ENCODE measurements at regions not wholly inside any gene's neighbourhood (a gene's known extent, or its start where the extent isn't known, plus 50 kb on each side); places are given as distances from the start of the nearest gene placed in this dataset.

DNA sequence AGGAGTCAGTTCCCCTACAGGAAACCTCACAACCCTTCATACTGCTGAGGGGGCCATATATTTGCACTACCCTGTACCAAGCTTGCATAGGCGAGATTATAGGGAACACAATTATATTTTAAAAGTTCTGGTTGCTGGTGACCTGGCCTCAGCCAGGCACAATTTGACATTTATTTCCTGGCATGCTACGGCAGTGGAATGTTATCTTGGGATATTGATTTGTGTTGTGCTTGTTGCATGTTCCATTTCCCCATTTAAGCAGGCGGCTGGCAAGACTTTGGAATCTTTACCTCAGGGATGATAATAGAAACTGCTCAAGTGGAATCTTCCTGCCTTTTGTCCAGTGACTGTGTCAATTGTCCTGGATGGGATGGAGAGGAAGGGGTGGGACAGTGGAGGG lies 67.0 kb upstream of the RPS23 start:
- Mint-ChIP-seq H3K27ac (no peak overlapping the region), H3K36me3 (no peaks in the 10 kb centered on the region)

DNA sequence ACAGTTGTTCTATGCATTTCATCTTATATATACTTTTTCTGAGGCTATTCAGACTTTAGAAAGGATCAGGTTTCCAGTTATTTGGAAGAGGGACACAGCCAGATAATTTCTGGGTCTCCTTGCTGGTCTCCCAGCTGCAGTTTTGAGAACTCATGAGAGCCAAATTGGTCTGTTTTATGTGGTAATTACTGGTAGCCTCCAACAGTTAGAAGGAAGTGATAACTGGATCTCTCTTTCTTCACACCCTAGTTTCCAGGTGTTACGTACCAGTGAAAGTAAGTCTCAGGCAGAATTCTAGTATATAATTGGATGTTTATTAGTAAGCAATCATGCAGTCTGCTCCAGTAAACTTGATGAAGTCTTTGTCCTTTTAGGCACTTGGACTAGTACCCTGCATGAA lies 63.2 kb upstream of the RPS23 start:
- no peak overlapping the region for H3K4me3 Mint-ChIP-seq
- no peaks in the 10 kb centered on the region for H3K27me3 ChIP-seq (ENCODE audit: control insufficient read depth, insufficient read depth, low read length)
- H3K4me1 ChIP-seq (ENCODE audit: control insufficient read depth, insufficient read depth, low read length, poor library complexity, severe bottlenecking) = no peaks in the 10 kb centered on the region
- H3K9me3 Mint-ChIP-seq = peaks cover 0 to 1% (median 0%) of the 10 kb centered on the region in 7 donors
- no peaks in the 10 kb centered on the region for H3K9me3 ChIP-seq (ENCODE audit: control insufficient read depth in 2 of 2, low read length in 2 of 2)
- no peak overlapping the region for H3K27ac Mint-ChIP-seq
- DNase-seq (no peak), ATAC-seq (ENCODE audit: low read depth in 2 of 2) (no peak)
- H3K36me3 ChIP-seq (ENCODE audit: control insufficient read depth, insufficient read depth, low read length) = no peaks in the 10 kb centered on the region
- peaks cover 18% of the 10 kb centered on the region for H3K27me3 Mint-ChIP-seq
- H3K4me1 Mint-ChIP-seq = peaks cover 0 to 2% (median 0%) of the 10 kb centered on the region in 4 donors
- H3K4me3 ChIP-seq (ENCODE audit: low read depth, low read length) = no peak overlapping the region
- H3K27ac ChIP-seq (ENCODE audit: insufficient read depth, low read length, poor library complexity, severe bottlenecking) = no peak overlapping the region
- H3K36me3 Mint-ChIP-seq = no peaks in the 10 kb centered on the region

More for the DNA sequence above, 67.0 kb upstream of the RPS23 start:
- Histone ChIP-seq H3K9me3 (ENCODE audit: control insufficient read depth in 2 of 2, low read length in 2 of 2) (no peaks in the 10 kb centered on the region), H3K4me1 (ENCODE audit: control insufficient read depth, insufficient read depth, low read length, poor library complexity, severe bottlenecking) (no peaks in the 10 kb centered on the region), H3K27ac (ENCODE audit: insufficient read depth, low read length, poor library complexity, severe bottlenecking) (no peak overlapping the region), H3K27me3 (ENCODE audit: control insufficient read depth, insufficient read depth, low read length) (no peaks in the 10 kb centered on the region), H3K36me3 (ENCODE audit: control insufficient read depth, insufficient read depth, low read length) (no peaks in the 10 kb centered on the region), H3K4me3 (ENCODE audit: low read depth, low read length) (no peak overlapping the region)
- DNase-seq (no peak), ATAC-seq (ENCODE audit: low read depth in 2 of 2) (no peak)
- peaks cover 11% of the 10 kb centered on the region for H3K27me3 Mint-ChIP-seq
- H3K4me3 Mint-ChIP-seq = no peak overlapping the region
- peaks cover 0 to 2% (median 0%) of the 10 kb centered on the region in 4 donors for H3K4me1 Mint-ChIP-seq
- H3K9me3 Mint-ChIP-seq = peaks cover 0 to 1% (median 0%) of the 10 kb centered on the region in 7 donors

DNA sequence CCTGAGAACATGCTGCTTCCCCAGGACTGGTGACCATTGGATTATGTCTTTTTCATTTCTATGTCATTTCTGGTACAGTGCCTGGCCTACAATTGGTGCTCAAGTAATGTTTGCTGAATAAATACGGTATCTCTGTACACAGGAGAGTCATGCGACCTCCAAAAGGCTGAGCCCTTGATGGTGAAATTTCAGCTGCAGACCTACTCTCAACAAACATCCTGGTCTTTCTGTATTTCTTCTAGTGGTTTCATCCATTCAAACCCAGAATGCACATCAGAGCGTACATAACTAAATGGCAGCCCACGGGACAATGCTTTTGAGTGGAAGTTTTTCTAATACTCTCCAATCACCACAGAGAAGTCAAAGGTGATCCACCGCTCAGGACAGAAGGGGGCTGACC lies 62.6 kb upstream of the RPS23 start:
- Histone ChIP-seq H3K27ac (ENCODE audit: insufficient read depth, low read length, poor library complexity, severe bottlenecking) (no peak overlapping the region), H3K36me3 (ENCODE audit: control insufficient read depth, insufficient read depth, low read length) (no peaks in the 10 kb centered on the region), H3K9me3 (ENCODE audit: control insufficient read depth in 2 of 2, low read length in 2 of 2) (no peaks in the 10 kb centered on the region), H3K4me3 (ENCODE audit: low read depth, low read length) (no peak overlapping the region), H3K27me3 (ENCODE audit: control insufficient read depth, insufficient read depth, low read length) (no peaks in the 10 kb centered on the region), H3K4me1 (ENCODE audit: control insufficient read depth, insufficient read depth, low read length, poor library complexity, severe bottlenecking) (no peaks in the 10 kb centered on the region)
- DNase-seq = no peak
- Mint-ChIP-seq H3K27ac (no peak overlapping the region), H3K36me3 (no peaks in the 10 kb centered on the region), H3K4me3 (no peak overlapping the region), H3K4me1 (peaks cover 0 to 2% (median 0%) of the 10 kb centered on the region in 4 donors), H3K27me3 (peaks cover 18% of the 10 kb centered on the region), H3K9me3 (no peaks in the 10 kb centered on the region)
- no peak for ATAC-seq (ENCODE audit: low read depth in 2 of 2)

DNA sequence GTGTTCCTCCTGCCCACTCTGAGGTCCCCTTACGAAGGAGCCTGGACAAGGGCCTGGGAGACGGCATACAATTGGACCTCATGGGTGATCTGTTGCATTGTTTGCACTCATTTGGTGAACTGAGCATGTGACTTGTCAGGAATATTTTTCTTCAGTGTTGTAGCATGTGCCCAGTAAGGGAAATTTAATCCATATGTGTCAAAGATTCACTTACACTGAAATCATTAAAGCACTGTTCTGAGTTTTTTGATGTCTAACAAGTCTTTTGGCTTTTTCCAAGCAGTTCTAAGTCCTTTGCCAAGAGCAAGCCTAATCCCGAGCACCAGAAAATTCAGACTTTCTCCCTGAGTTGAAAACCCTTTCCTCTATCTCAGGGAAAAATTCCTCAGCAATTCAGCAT lies 61.6 kb upstream of the RPS23 start:
- H3K27me3 ChIP-seq (ENCODE audit: control insufficient read depth, insufficient read depth, low read length) = no peaks in the 10 kb centered on the region
- no peaks in the 10 kb centered on the region for H3K9me3 Mint-ChIP-seq
- H3K36me3 Mint-ChIP-seq = no peaks in the 10 kb centered on the region
- H3K4me1 ChIP-seq (ENCODE audit: control insufficient read depth, insufficient read depth, low read length, poor library complexity, severe bottlenecking) = no peaks in the 10 kb centered on the region
- H3K36me3 ChIP-seq (ENCODE audit: control insufficient read depth, insufficient read depth, low read length) = no peaks in the 10 kb centered on the region
- peaks cover 14% of the 10 kb centered on the region for H3K27me3 Mint-ChIP-seq
- no peak overlapping the region for H3K4me3 ChIP-seq (ENCODE audit: low read depth, low read length)
- H3K27ac Mint-ChIP-seq = no peak overlapping the region
- no peak for ATAC-seq (ENCODE audit: low read depth in 2 of 2)
- H3K9me3 ChIP-seq (ENCODE audit: control insufficient read depth in 2 of 2, low read length in 2 of 2) = no peaks in the 10 kb centered on the region
- H3K4me3 Mint-ChIP-seq = no peak overlapping the region
- peaks cover 0 to 2% (median 0%) of the 10 kb centered on the region in 4 donors for H3K4me1 Mint-ChIP-seq
- no peak for DNase-seq
- no peak overlapping the region for H3K27ac ChIP-seq (ENCODE audit: insufficient read depth, low read length, poor library complexity, severe bottlenecking)

DNA sequence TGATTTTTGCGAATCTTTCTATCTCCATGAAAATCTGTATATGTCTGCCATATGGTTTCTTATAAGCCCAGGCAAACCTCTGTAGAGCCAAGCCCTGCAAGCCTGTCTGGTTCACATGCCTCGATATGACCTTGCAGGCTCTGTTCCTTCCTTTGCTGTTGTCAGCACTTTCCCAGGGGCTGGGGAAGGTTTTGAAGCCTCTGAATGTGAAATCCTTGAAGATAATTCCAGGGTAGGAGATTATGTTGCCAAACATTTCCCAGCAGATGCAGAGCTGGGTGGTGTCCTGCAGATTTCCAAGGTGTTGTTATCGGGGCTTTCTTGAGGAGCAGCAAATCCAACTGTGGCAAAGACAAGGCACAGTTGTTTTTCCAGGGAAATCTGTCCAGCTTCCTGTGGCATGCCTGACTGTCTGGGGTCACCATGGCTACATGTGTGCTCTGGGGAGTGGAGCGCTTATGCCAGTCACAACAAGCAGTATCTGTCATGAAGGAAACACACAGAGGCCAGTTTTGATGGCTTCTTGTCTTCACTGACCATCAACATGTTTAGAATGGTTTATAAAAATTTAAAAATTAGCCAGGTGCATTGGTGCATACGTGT lies 60.7 kb upstream of the RPS23 start:
- Histone ChIP-seq H3K27me3 (ENCODE audit: control insufficient read depth, insufficient read depth, low read length) (no peaks in the 10 kb centered on the region), H3K27ac (ENCODE audit: insufficient read depth, low read length, poor library complexity, severe bottlenecking) (no peak overlapping the region), H3K4me3 (ENCODE audit: low read depth, low read length) (no peak overlapping the region), H3K4me1 (ENCODE audit: control insufficient read depth, insufficient read depth, low read length, poor library complexity, severe bottlenecking) (no peaks in the 10 kb centered on the region), H3K36me3 (ENCODE audit: control insufficient read depth, insufficient read depth, low read length) (no peaks in the 10 kb centered on the region), H3K9me3 (ENCODE audit: control insufficient read depth in 2 of 2, low read length in 2 of 2) (no peaks in the 10 kb centered on the region)
- no peaks in the 10 kb centered on the region for H3K9me3 Mint-ChIP-seq
- H3K4me1 Mint-ChIP-seq = peaks cover 0 to 2% (median 0%) of the 10 kb centered on the region in 4 donors
- ATAC-seq (ENCODE audit: low read depth in 2 of 2) (no peak), DNase-seq (no peak)
- H3K27ac Mint-ChIP-seq = no peak overlapping the region
- peaks cover 12% of the 10 kb centered on the region for H3K27me3 Mint-ChIP-seq
- H3K36me3 Mint-ChIP-seq = no peaks in the 10 kb centered on the region
- H3K4me3 Mint-ChIP-seq = no peak overlapping the region

DNA sequence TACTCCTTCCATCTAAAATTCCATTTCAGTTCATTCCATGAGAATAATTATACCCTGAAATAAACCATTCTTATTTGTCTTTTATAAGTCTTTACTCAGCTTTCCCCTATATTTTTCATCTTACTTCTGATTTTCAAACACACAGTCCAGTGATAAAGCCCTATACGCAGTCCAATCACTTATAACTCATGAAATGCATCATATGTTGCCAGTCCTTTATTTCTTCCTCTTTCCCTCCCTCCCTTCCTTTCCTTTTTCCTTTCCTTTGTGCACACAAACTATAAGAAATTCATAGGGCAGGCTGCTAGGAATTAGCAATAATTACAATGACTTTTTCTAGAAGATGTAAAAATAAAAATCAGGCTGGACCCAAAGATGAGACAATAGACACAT lies 58.8 kb upstream of the RPS23 start:
- no peak overlapping the region for H3K27ac ChIP-seq (ENCODE audit: insufficient read depth, low read length, poor library complexity, severe bottlenecking)
- Mint-ChIP-seq H3K27ac (no peak overlapping the region), H3K27me3 (peaks cover 12% of the 10 kb centered on the region), H3K9me3 (no peaks in the 10 kb centered on the region), H3K4me3 (no peak overlapping the region), H3K4me1 (peaks cover 0 to 2% (median 0%) of the 10 kb centered on the region in 4 donors), H3K36me3 (no peaks in the 10 kb centered on the region)
- DNase-seq (no peak), ATAC-seq (ENCODE audit: low read depth in 2 of 2) (no peak)
- no peaks in the 10 kb centered on the region for H3K27me3 ChIP-seq (ENCODE audit: control insufficient read depth, insufficient read depth, low read length)
- H3K36me3 ChIP-seq (ENCODE audit: control insufficient read depth, insufficient read depth, low read length) = no peaks in the 10 kb centered on the region
- H3K4me3 ChIP-seq (ENCODE audit: low read depth, low read length) = no peak overlapping the region
- no peaks in the 10 kb centered on the region for H3K9me3 ChIP-seq (ENCODE audit: control insufficient read depth in 2 of 2, low read length in 2 of 2)
- H3K4me1 ChIP-seq (ENCODE audit: control insufficient read depth, insufficient read depth, low read length, poor library complexity, severe bottlenecking) = no peaks in the 10 kb centered on the region

DNA sequence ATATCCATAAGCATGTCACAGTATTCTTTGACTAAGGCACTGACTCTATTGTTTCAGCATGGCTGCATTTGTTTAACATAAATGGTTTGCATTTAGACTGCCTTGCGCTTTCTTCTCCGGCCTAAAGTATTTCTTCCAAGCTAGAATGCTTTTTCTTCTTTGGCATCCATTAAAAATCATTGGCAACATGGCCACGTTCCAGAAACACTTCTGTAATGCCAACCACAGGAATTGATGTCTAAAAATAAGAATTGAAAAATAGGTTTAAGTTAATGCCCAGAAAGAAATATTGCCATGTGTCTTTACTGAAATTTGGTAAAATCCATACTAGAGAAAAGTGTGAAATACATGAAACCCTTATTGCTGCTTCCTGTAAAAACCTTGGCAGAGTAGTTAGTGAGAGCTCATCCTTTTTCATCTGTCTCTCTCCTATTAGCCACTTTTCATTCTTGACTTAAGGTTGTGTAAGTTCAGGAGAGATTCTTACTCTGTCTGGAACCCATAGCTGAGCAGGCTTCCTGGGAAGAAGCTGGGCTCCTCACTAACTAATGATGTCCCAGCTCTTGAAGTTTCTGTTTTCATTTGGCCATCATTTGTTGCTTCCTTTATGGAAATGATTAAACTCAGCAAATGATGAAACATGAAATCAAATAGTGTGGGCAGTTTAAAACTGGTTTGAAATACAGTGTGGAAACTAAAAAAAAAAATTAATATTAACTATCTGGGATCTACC lies 58.2 kb upstream of the RPS23 start:
- no peaks in the 10 kb centered on the region for H3K4me1 Mint-ChIP-seq
- H3K4me3 ChIP-seq (ENCODE audit: low read depth, low read length) = no peak overlapping the region
- no peak overlapping the region for H3K27ac ChIP-seq (ENCODE audit: insufficient read depth, low read length, poor library complexity, severe bottlenecking)
- ATAC-seq (ENCODE audit: low read depth in 2 of 2) (no peak), DNase-seq (no peak)
- H3K27ac Mint-ChIP-seq = no peak overlapping the region
- no peaks in the 10 kb centered on the region for H3K36me3 Mint-ChIP-seq
- H3K4me3 Mint-ChIP-seq = no peak overlapping the region
- H3K9me3 Mint-ChIP-seq = no peaks in the 10 kb centered on the region
- H3K9me3 ChIP-seq (ENCODE audit: control insufficient read depth in 2 of 2, low read length in 2 of 2) = no peaks in the 10 kb centered on the region
- H3K27me3 ChIP-seq (ENCODE audit: control insufficient read depth, insufficient read depth, low read length) = no peaks in the 10 kb centered on the region
- no peaks in the 10 kb centered on the region for H3K36me3 ChIP-seq (ENCODE audit: control insufficient read depth, insufficient read depth, low read length)
- peaks cover 7% of the 10 kb centered on the region for H3K27me3 Mint-ChIP-seq
- no peaks in the 10 kb centered on the region for H3K4me1 ChIP-seq (ENCODE audit: control insufficient read depth, insufficient read depth, low read length, poor library complexity, severe bottlenecking)

DNA sequence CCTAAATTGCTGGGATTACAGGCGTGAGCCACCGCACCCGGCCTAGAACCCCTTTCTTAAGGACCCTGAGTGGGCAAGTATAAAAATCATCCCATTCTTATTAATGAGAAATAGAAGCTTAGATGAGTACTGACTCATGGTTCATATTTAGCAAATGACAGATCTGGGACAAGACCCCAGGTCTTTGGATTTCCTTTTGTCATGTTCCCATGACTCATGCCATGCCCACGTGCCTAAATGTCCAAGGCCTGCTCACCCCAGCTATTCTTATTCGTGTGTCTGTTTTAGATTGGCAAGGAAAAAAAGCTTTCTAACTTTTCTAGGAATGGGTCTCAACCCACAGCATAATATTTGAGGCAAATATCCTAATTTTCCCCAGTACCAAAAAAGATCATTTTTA lies 57.7 kb upstream of the RPS23 start:
- H3K4me3 ChIP-seq (ENCODE audit: low read depth, low read length) = no peak overlapping the region
- no peak overlapping the region for H3K4me3 Mint-ChIP-seq
- no peak overlapping the region for H3K27ac Mint-ChIP-seq
- H3K9me3 ChIP-seq (ENCODE audit: control insufficient read depth in 2 of 2, low read length in 2 of 2) = no peaks in the 10 kb centered on the region
- DNase-seq (no peak), ATAC-seq (ENCODE audit: low read depth in 2 of 2) (no peak)
- H3K4me1 Mint-ChIP-seq = no peaks in the 10 kb centered on the region
- no peak overlapping the region for H3K27ac ChIP-seq (ENCODE audit: insufficient read depth, low read length, poor library complexity, severe bottlenecking)
- H3K27me3 ChIP-seq (ENCODE audit: control insufficient read depth, insufficient read depth, low read length) = no peaks in the 10 kb centered on the region
- peaks cover 7% of the 10 kb centered on the region for H3K27me3 Mint-ChIP-seq
- H3K36me3 ChIP-seq (ENCODE audit: control insufficient read depth, insufficient read depth, low read length) = no peaks in the 10 kb centered on the region
- no peaks in the 10 kb centered on the region for H3K4me1 ChIP-seq (ENCODE audit: control insufficient read depth, insufficient read depth, low read length, poor library complexity, severe bottlenecking)
- no peaks in the 10 kb centered on the region for H3K36me3 Mint-ChIP-seq
- no peaks in the 10 kb centered on the region for H3K9me3 Mint-ChIP-seq
